Right renal pelvis (tissue), 4 donors: ENCODE measurements at regions not wholly inside any gene's neighbourhood (a gene's known extent, or its start where the extent isn't known, plus 50 kb on each side); places are given as distances from the start of the nearest gene placed in this dataset.
A peak's percentile ranks its signal among the peaks of the same experiment; 100 is the strongest.
"Not testable (repeated sequence)": the region's sequence is repeated elsewhere in the genome, so short reads cannot be mapped to it uniquely, and the experiment has no call there.

Experiments
- DNase-seq, 4 donors: peaks; one replicate each; pipeline ENCODE4 v3.0.0-alpha.2; 2013; ENCODE audit warnings: low read depth in 4 of 4, low spot score in 3 of 4, missing footprints in 1 of 4

GRCh38 chr6:115663681-115664080 lies 397.0 kb downstream of the FRK start:
- DNase-seq: no peak

GRCh38 chr6:115643762-115644161 lies 416.9 kb downstream of the FRK start:
- DNase-seq: no peak

- DNase-seq: no peak
Observed at GRCh38 chr6:115634887-115635286, 425.8 kb downstream of the FRK start.

DNA sequence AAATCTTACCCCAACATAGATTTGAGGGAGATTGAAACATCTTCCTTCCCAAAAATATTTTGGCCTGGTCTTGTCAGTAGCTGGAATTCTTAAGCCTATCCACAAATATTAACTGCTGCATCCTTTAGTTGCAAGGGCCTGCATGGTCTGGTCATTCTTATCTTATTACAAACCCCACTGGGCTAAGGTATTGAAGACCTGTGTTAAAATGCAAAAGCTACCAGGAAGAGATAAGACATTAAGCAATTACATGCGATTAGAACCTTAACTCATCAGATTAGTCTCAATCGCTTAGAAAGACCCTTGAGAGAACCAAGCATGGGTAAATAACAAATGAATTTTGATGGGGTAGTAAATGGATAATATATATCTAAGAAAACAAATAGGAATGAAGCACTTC lies 426.6 kb downstream of the FRK start:
- no peak for DNase-seq

GRCh38 chr6:115631028-115631427 lies 429.7 kb downstream of the FRK start:
- no peak for DNase-seq

DNA sequence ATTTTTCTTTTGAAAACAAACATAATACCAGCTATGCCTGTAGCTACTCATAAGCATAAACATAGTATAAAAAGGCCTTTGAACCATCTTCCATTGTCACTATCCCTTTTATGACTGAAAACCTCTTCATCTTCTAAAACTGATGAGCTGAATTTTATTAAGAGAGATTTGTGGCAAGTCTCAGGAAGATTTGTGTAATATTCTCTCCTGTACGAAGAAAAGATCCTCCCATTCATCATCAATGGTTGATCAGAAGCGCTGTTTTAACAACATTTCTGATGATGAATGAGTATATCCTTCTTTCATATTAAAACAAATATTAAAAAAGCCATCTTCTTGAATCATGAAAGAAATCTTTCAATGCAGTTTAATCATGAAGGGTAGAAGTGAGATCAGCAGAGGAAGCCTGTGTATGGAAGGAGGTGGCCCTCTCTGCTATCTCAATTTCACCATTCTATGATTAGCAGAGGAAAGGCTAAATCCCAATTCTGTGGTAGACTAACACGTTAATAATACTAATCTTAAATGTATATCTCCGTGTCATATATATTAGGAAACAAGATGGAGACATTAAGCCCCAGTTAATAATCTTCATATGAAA lies 430.2 kb downstream of the FRK start:
- no peak for DNase-seq

GRCh38 chr6:115629415-115629814 lies 431.3 kb downstream of the FRK start:
- DNase-seq: no peak

GRCh38 chr6:115618256-115618655 lies 442.4 kb downstream of the FRK start:
- no peak for DNase-seq

DNA sequence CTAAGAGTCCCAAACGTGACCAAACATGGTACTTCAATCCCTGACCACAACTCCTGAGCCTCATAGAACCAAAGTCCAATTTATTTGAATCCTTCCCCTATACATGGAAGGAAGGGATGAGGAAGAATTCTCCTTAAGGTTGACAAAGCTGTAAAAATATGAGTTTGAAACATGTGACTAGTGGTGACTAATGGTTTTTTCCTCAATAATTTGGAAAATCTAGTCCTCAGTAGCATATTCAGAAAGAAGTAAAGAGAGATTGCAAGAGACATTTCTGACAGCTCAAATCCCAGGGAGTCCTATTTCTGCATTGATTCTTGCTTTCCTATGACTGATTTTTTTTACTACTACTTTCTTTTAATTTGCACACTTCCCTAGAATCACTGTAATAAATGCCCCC lies 443.7 kb downstream of the FRK start:
- no peak for DNase-seq

GRCh38 chr6:115613488-115613887 lies 447.2 kb downstream of the FRK start:
- DNase-seq: no peak

DNA sequence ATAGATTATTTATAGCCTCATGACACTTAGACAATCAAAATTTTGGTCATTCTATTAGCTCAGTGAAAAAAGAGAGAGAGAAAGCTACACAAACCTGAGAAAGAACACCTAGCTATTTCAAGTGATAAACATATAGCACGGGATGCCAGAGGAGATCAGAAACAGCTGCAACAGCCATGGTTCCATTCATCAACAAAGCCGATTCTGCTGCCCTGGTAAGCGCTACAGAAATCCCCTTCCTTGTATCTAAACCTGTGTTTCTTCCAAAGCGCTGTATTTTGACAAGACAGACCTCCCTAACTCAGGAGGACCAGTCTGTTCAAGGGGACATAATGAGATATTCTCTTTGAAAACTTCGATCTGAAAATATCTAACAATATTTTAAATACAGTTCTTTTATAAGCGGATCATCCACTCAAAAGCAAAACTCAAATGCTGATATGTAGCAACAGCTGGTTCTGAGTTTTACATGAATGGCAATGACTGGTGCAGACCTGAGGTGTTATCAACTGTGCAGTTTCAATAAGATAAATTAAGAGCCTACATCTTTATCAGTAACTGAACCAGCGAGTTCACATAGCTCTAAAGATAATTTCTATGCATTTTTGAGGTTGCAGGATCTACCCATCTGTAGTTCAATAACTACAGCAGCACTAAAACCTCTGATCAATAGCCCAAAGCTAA lies 447.8 kb downstream of the FRK start:
- no peak for DNase-seq

DNA sequence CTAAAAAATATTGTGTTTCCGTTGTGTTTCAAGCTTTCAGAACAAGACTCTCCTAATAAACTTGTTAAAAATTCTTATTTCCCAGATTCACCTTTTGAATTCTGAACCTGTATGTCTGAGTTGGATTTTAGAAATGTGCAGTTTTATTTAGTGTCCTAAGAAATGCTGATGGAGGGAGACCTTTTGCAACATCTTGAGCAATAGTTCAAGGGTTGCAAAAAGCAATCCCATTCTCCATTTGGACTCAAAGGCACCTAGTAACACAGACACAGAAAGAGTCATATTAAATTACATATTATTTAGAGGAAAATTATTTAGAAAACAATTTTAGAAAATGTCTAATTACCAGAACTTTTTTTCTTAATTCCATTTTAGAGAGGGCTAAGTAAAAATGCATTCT lies 448.5 kb downstream of the FRK start:
- no peak for DNase-seq

- DNase-seq: no peak
Observed at GRCh38 chr6:115610696-115611095, 450.0 kb downstream of the FRK start.

DNA sequence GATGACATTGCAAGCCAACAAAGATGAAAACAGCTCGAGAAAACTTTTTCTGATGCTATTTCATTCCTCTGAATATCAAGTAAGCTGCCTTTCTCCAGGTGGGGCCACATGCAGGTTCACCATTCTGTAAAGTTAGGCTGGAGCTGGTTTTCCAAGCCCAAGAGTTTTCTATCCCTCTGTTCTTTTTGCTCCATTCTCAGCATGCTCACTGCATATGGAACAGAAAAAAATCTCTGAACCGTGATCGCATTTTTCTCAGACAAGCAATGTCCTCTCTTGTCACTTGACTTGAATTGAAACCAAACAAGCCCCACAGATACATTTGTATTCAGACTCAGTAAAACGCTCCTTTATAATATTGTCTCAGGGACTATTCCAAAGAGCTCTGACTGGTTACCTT lies 451.6 kb downstream of the FRK start:
- DNase-seq: no peak

DNA sequence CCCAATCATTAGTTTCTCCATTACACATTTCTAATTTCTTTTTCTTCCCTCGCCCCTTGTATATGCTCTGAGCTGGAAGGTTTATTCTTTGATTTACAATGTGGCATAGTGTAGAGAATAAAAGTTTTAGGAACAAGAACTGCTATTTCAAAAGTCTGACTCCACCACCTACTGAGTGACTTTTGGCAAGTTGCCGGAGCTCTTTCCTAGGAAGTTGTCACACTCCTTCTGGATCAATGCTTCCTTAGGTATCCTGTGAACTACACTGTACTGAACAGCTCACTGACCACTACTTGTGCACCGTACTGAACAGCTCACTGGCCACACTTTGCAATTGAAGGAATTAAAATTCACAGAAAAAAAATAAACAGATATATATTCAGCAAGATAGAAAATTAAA lies 458.2 kb downstream of the FRK start:
- no peak for DNase-seq

DNA sequence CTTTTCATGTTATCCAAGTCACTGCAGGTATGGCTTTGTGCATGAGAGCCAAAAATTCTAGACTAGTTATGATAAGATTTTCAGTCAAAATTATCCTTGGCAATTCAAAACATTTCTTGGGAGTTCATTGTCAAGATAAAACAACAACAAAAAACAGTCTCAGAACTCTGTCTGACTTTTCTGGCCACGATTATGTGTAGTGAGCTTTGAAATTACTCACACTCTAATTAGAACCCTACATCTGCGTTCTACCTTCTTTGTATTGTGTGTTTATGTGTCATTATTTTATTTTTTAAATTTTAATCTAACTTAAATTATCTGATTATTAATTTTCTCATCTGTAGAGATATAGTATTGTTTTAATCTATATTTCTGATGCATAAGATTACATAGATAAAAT lies 459.2 kb downstream of the FRK start:
- DNase-seq: no peak

DNA sequence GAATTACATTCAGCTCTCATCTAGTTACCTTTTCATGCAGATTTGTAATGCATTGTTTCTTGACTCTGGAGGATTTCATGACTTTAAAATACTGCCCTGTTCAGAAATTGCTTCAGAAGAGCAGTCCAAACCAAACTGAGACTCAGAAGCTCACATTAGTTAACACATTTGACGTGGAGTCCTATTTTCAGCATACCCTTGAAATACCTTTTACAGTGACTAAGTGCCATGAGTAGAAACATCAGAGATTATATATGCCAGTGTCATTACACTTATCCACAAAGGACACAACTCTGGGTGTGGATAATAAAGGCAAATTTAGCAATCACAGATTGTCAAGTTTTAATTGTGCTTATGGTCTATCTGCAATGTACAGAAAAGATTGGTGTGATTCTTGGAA lies 459.6 kb downstream of the FRK start:
- no peak for DNase-seq

DNA sequence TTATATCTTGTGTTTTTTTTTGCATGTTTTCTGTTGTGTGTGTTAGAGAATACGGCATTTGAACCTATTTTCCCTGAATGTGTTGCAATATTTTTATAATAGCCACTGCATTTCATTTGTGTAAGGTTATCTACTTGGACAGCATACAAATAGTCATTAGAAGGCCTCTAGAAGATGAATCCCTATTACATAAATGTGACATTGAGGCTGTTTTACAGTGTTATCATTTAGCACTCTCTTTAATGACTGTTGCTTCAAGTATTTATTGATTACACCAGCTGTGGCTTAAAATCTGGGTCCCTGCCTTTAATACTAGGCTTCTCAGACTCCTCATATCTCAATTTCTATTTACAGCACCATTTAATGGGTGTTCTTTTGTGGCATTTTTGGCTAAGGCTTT lies 465.8 kb downstream of the FRK start:
- no peak for DNase-seq

DNA sequence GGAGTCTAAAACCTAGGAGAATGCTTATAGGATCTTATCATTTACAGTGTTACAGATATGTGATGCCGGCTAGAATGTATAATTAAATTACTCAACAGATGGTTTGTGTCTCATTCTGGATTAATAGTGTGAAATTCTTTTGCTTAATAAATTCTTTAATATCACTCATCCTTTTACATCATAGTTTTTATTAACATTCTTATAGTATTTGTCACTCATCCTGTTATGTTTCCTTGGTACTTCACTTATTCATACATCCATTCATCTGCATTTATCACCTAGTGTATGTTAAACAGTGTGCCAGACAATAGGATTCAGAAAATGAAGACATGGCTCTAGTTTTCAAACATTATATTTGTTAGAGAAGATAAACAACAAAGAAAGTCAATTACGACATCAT lies 468.7 kb downstream of the FRK start:
- no peak for DNase-seq

DNA sequence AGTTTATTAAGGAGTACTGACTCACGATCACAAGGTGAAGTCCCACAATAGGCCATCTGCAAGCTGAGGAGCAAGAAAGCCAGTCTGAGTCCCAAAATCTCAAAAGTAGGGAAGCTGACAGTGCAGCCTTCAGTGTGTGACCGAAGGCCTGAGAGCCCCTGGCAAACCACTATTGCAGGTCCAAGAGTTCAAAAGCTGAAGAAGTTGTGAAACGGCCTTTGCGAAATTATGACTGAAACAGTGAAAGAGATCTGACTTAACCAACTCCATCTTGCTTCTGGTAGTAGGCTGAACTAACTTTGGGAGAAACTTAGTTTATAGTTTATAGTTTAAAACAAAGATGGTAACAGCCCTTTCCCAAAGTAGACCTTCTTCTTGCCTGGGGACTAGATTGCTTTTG lies 471.6 kb downstream of the FRK start:
- not testable (repeated sequence) for DNase-seq

DNA sequence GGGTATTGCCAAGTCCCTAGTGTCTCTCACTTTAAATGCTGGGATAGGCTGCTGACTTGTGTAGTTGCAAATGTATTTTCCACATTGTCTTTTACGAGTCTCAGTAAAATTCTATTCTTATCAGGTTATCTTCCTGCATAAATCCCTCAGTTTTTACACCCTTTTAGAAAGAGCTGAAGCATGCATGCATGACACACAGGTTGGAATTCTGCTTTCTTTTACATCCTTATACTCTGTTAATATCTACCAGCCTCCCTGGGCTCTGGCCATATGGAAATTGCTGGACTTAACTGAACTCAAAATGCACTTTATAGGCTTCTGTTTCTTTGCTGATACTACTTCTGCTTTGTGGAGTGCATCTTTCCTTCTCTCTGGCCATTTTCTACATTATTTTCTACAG lies 477.4 kb downstream of the FRK start:
- peak in 1 of 4 donors; percentile 3 for DNase-seq

- DNase-seq: no peak
Observed at GRCh38 chr6:115582386-115582785, 478.3 kb downstream of the FRK start.

- DNase-seq: not testable (repeated sequence)
Observed at GRCh38 chr6:115579565-115579964, 481.1 kb downstream of the FRK start.
